ENCODE measurements at regions not wholly inside any gene's neighbourhood (a gene's known extent, or its start where the extent isn't known, plus 50 kb on each side); places are given as distances from the start of the nearest gene placed in this dataset.

DNA sequence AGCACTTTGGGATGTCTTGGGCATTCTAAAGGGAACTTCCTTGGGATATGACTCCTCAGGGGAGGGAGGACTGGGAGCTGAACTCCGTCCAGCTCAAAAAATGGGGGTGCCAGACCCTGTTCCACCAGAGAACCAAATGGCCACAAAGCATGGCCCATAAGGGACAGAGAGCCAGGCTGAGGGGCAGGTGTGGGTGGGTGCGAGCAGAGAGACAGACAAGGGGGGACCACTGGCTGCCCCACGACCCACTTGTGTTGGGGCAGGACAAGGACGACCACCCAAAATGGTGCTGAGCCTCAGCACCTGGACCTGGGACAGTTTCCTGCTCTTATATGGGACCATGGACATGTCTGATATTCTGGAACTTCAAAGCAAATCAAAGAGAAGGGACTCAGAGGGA is 148.2 kb upstream of the MLN start:
- no peak for DNase-seq (ENCODE audit: low read depth)
- H3K4me3 ChIP-seq (ENCODE audit: low read depth, low read length), result no peak overlapping the region
- no peak for TF ChIP-seq CTCF (IDR thresholded peaks at IDR 0.05; ENCODE audit: control insufficient read depth, extremely low read depth, insufficient read depth)

DNA sequence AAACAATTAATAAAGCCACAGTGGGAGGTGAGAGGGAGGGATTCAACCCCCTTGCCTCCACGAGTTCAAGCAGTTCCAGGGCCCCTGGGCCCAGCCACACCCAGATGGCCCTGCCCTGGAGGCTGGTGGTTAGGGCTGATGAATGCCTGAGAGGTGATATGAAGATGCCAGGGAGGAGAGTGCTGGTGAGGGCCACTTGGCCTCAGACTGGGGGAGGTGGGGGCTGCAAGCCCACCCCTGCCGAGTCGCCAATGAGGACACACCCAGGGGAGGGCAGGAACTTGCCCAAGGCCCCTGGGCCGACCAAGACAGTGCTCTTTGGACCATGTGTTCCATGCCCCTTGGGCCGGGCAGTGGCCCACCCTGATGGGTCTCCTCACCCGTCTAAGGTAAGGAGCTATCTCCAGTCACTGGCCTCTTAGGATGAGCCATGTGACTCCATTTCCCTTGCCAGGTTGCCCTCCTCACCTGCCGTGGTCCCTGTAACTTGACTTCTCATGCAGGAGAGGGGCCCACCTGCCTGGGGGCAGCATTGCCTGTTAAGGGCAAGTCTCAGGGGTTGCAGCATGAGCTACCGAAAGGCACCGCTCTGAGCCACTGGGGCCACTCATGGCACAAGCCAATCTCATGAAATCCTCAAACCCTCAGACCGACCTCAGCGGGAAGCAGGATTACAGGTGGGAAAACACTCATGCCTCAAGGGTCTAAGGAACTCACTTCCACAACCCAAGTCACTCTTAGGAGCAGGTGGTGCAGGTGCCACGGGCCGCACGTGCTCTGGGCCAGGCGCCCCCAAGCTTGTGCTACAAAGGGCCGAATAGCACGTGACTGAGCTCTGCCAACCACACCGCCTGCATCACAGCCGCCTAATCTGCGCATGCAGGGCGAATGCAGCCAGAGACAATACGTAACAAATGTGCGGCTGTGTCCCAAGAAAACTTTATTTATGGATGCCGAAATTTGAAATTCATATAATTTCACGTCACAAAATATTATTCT is 147.4 kb upstream of the MLN start:
- no peak for DNase-seq (ENCODE audit: low read depth)
- TF ChIP-seq CTCF (IDR thresholded peaks at IDR 0.05; ENCODE audit: control insufficient read depth, extremely low read depth, insufficient read depth), result no peak
- no peak overlapping the region for H3K4me3 ChIP-seq (ENCODE audit: low read depth, low read length)

GRCh38 chr6:33950472-33950881 is 146.7 kb upstream of the MLN start:
- DNase-seq (ENCODE audit: low read depth), result no peak
- TF ChIP-seq CTCF (IDR thresholded peaks at IDR 0.05; ENCODE audit: control insufficient read depth, extremely low read depth, insufficient read depth), result no peak
- no peak overlapping the region for H3K4me3 ChIP-seq (ENCODE audit: low read depth, low read length)

- no peak for TF ChIP-seq CTCF (IDR thresholded peaks at IDR 0.05; ENCODE audit: control insufficient read depth, extremely low read depth, insufficient read depth)
- no peak for DNase-seq (ENCODE audit: low read depth)
- no peak overlapping the region for H3K4me3 ChIP-seq (ENCODE audit: low read depth, low read length)
Observed at GRCh38 chr6:33949877-33950435, 146.2 kb upstream of the MLN start.

DNA sequence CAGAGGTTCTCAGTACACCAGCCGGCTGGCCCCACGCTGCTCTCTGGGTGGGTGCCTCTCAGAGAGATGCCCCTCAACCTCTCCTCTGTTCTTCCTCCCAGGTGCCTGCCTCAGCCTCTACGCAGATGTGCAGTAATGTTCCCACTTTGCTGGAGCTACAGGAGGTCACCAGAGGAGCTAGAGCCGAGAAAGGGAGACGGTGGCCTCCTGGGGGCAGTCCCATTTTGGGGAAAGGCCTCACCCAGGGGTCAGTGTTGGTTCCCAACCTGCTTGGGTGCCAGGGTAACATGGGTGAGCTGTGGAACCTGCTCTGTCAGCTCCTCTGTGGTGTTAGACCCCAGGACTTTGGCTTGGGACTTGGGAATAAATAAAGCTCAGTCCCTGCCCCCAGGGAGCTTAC is 145.3 kb upstream of the MLN start:
- no peak for DNase-seq (ENCODE audit: low read depth)
- no peak for TF ChIP-seq CTCF (IDR thresholded peaks at IDR 0.05; ENCODE audit: control insufficient read depth, extremely low read depth, insufficient read depth)
- H3K4me3 ChIP-seq (ENCODE audit: low read depth, low read length), result no peak overlapping the region

GRCh38 chr6:33947916-33948594 is 144.3 kb upstream of the MLN start:
- H3K4me3 ChIP-seq (ENCODE audit: low read depth, low read length), result no peak overlapping the region
- DNase-seq (ENCODE audit: low read depth), result no peak
- no peak for TF ChIP-seq CTCF (IDR thresholded peaks at IDR 0.05; ENCODE audit: control insufficient read depth, extremely low read depth, insufficient read depth)

Data from LNCaP clone FGC (cell line).